ENCODE measurements at regions not wholly inside any gene's neighbourhood (a gene's known extent, or its start where the extent isn't known, plus 50 kb on each side); places are given as distances from the start of the nearest gene placed in this dataset.

DNA sequence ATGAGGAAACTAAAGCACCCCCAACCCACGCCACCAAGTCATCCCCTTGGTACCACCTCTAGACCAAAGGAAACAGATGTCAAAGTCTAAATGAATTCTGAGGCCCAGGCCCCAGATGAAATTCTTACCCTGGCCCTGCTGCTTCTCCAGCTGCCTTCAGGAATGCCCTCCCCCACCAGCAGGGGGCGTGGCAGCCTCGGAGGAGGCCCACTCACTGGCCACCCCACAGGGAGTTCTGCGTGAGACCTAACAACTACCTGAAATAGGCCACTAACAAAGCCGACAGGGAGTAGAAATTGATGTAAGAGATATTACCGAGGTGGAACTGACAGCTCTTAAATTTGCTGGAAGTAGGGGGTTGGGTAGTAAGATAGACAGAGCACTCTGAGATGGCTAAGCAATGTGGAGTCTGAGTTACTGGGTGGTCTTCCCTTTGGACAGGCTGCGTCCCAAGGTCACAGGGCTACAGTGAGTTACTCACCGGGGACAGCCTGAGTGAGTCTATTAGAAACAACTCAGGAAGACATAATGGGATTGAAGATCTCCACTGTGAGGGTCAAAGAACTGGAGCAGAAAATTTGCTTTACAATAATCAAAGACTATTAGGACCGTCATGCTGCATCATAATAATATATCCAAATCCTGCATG, 240.7 kb downstream of the SHOX2 start:
- no peak for TF ChIP-seq POLR2AphosphoS5 (IDR thresholded peaks at IDR 0.05; ENCODE audit: low read depth, low read length)
- no peak for TF ChIP-seq TAF1 (IDR thresholded peaks at IDR 0.05; ENCODE audit: borderline replicate concordance, insufficient read depth, low read length)
- no peak for TF ChIP-seq REST (IDR thresholded peaks at IDR 0.05; ENCODE audit: insufficient read depth in 1 of 2, low read depth in 2 of 2, low read length in 2 of 2)
- no peak for TF ChIP-seq SIN3A (IDR thresholded peaks at IDR 0.05; ENCODE audit: borderline replicate concordance, insufficient read depth, low read length)
- TF ChIP-seq FOXP2 (optimal IDR thresholded peaks at IDR 0.05; ENCODE audit: borderline replicate concordance, extremely low read depth, extremely low read length, insufficient read depth) = no peak
